ENCODE measurements at regions not wholly inside any gene's neighbourhood (a gene's known extent, or its start where the extent isn't known, plus 50 kb on each side); places are given as distances from the start of the nearest gene placed in this dataset.

GRCh38 chr5:77909237-77909636 lies 133.1 kb upstream of the TBCA start:
- no peak for DNase-seq (ENCODE audit: low spot score)

- DNase-seq (ENCODE audit: low spot score): no peak
Observed at GRCh38 chr5:77908787-77909186, 132.6 kb upstream of the TBCA start.

- DNase-seq (ENCODE audit: low spot score): no peak
Observed at GRCh38 chr5:77907786-77908185, 131.6 kb upstream of the TBCA start.

GRCh38 chr5:77906806-77907205 lies 130.7 kb upstream of the TBCA start:
- DNase-seq (ENCODE audit: low spot score): no peak

GRCh38 chr5:77904362-77904761 lies 128.2 kb upstream of the TBCA start:
- DNase-seq (ENCODE audit: low spot score): no peak

GRCh38 chr5:77900691-77901090 lies 124.6 kb upstream of the TBCA start:
- DNase-seq (ENCODE audit: low spot score): no peak

GRCh38 chr5:77898385-77898784 lies 122.2 kb upstream of the TBCA start:
- peak; percentile 57 for DNase-seq (ENCODE audit: low spot score)

GRCh38 chr5:77896338-77896737 lies 120.2 kb upstream of the TBCA start:
- no peak for DNase-seq (ENCODE audit: low spot score)

GRCh38 chr5:77894103-77894502 lies 118.0 kb upstream of the TBCA start:
- DNase-seq (ENCODE audit: low spot score): peak; percentile 63

- DNase-seq (ENCODE audit: low spot score): peak; percentile 91
Observed at GRCh38 chr5:77893225-77893860, 117.2 kb upstream of the TBCA start.

GRCh38 chr5:77892061-77893010 lies 116.2 kb upstream of the TBCA start:
- no peak for DNase-seq (ENCODE audit: low spot score)

GRCh38 chr5:77885519-77885918 lies 109.4 kb upstream of the TBCA start:
- no peak for DNase-seq (ENCODE audit: low spot score)

- no peak for DNase-seq (ENCODE audit: low spot score)
Observed at GRCh38 chr5:77882670-77883257, 106.6 kb upstream of the TBCA start.

- DNase-seq (ENCODE audit: low spot score): no peak
Observed at GRCh38 chr5:77881528-77881927, 105.4 kb upstream of the TBCA start.

GRCh38 chr5:77877516-77878355 lies 101.6 kb upstream of the TBCA start:
- no peak for DNase-seq (ENCODE audit: low spot score)

GRCh38 chr5:77876862-77877502 lies 100.8 kb upstream of the TBCA start:
- DNase-seq (ENCODE audit: low spot score): no peak

- no peak for DNase-seq (ENCODE audit: low spot score)
Observed at GRCh38 chr5:77876316-77876715, 100.2 kb upstream of the TBCA start.

- DNase-seq (ENCODE audit: low spot score): no peak
Observed at GRCh38 chr5:77874691-77875090, 98.6 kb upstream of the TBCA start.

GRCh38 chr5:77873239-77873638 lies 97.1 kb upstream of the TBCA start:
- DNase-seq (ENCODE audit: low spot score): no peak

GRCh38 chr5:77871946-77872345 lies 95.8 kb upstream of the TBCA start:
- no peak for DNase-seq (ENCODE audit: low spot score)

GRCh38 chr5:77871016-77871415 lies 94.9 kb upstream of the TBCA start:
- DNase-seq (ENCODE audit: low spot score): no peak

Measured in COLO829 (cell line).